ENCODE measurements at regions not wholly inside any gene's neighbourhood (a gene's known extent, or its start where the extent isn't known, plus 50 kb on each side); places are given as distances from the start of the nearest gene placed in this dataset.

GRCh38 chr6:113203715-113204110 lies 653.4 kb upstream of the MARCKS start:
- Histone ChIP-seq H3K4me3 (ENCODE audit: low read depth, low read length) (no peak overlapping the region), H3K27me3 (no peaks in the 10 kb centered on the region), H3K9me3 (no peaks in the 10 kb centered on the region), H3K36me3 (no peaks in the 10 kb centered on the region), H3K4me1 (no peaks in the 10 kb centered on the region)
- no peak for DNase-seq
- TF ChIP-seq, protein P1, sequence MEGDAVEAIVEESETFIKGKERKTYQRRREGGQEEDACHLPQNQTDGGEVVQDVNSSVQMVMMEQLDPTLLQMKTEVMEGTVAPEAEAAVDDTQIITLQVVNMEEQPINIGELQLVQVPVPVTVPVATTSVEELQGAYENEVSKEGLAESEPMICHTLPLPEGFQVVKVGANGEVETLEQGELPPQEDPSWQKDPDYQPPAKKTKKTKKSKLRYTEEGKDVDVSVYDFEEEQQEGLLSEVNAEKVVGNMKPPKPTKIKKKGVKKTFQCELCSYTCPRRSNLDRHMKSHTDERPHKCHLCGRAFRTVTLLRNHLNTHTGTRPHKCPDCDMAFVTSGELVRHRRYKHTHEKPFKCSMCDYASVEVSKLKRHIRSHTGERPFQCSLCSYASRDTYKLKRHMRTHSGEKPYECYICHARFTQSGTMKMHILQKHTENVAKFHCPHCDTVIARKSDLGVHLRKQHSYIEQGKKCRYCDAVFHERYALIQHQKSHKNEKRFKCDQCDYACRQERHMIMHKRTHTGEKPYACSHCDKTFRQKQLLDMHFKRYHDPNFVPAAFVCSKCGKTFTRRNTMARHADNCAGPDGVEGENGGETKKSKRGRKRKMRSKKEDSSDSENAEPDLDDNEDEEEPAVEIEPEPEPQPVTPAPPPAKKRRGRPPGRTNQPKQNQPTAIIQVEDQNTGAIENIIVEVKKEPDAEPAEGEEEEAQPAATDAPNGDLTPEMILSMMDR (IDR thresholded peaks at IDR 0.05; ENCODE audit: low read depth, low read length), result no peak

- no peak for DNase-seq
- TF ChIP-seq, protein P1 (IDR thresholded peaks at IDR 0.05; ENCODE audit: low read depth, low read length), result no peak
- H3K4me1 ChIP-seq, result no peaks in the 10 kb centered on the region
- no peaks in the 10 kb centered on the region for H3K9me3 ChIP-seq
- H3K36me3 ChIP-seq, result no peaks in the 10 kb centered on the region
- H3K27me3 ChIP-seq, result no peaks in the 10 kb centered on the region
- no peak overlapping the region for H3K4me3 ChIP-seq (ENCODE audit: low read depth, low read length)
Observed at GRCh38 chr6:113205553-113205952, 651.6 kb upstream of the MARCKS start.

GRCh38 chr6:113208726-113209125 lies 648.4 kb upstream of the MARCKS start:
- no peaks in the 10 kb centered on the region for H3K9me3 ChIP-seq
- H3K27me3 ChIP-seq, result no peaks in the 10 kb centered on the region
- TF ChIP-seq, protein P1 (IDR thresholded peaks at IDR 0.05; ENCODE audit: low read depth, low read length), result no peak
- H3K36me3 ChIP-seq, result no peaks in the 10 kb centered on the region
- H3K4me3 ChIP-seq (ENCODE audit: low read depth, low read length), result no peak overlapping the region
- no peak for DNase-seq
- no peaks in the 10 kb centered on the region for H3K4me1 ChIP-seq

DNA sequence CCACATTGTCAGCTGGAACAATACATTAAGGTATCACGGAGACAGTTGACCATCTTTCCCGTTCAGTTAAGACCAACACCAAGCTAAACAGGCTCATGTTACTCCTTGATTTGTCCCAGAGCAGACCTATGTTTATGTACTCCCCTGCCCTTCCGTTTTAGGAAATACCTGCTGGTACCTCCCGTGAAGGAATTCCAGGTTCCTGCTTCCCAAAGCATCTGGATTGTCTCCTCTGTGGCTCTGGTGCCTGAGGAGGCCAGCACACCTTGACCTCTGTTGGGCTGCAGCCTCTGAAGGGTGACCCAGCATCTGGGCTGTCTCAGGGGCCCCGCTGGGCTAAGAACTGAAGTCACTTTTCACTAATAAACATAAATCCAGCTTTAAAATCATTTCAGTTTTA lies 647.8 kb upstream of the MARCKS start:
- H3K9me3 ChIP-seq, result no peaks in the 10 kb centered on the region
- TF ChIP-seq, protein P1 (IDR thresholded peaks at IDR 0.05; ENCODE audit: low read depth, low read length), result no peak
- no peaks in the 10 kb centered on the region for H3K27me3 ChIP-seq
- H3K4me3 ChIP-seq (ENCODE audit: low read depth, low read length), result no peak overlapping the region
- no peaks in the 10 kb centered on the region for H3K36me3 ChIP-seq
- DNase-seq, result no peak
- H3K4me1 ChIP-seq, result no peaks in the 10 kb centered on the region

DNA sequence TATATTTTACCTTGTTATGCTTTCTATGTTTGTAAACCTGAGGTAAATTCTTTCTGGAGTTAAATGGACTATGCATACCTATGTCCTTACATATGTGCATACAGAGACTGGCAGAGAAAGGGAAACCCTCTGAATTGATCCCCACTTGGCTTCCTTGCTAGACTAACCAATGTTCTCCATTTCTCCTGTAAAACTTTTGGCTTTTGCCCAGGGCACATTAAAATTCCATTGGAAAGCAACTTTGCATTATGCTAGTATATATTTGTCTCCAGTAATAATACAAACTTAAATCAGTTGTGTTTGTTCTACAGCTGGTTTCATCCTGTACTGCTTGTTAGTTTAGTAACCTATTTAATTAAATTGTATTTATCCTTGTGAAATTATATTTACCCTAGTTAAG lies 646.0 kb upstream of the MARCKS start:
- H3K36me3 ChIP-seq, result no peaks in the 10 kb centered on the region
- no peak for DNase-seq
- no peak overlapping the region for H3K4me3 ChIP-seq (ENCODE audit: low read depth, low read length)
- TF ChIP-seq, protein P1 (IDR thresholded peaks at IDR 0.05; ENCODE audit: low read depth, low read length), result no peak
- H3K27me3 ChIP-seq, result no peaks in the 10 kb centered on the region
- no peaks in the 10 kb centered on the region for H3K4me1 ChIP-seq
- no peaks in the 10 kb centered on the region for H3K9me3 ChIP-seq

- TF ChIP-seq, protein P1 (IDR thresholded peaks at IDR 0.05; ENCODE audit: low read depth, low read length), result no peak
- no peaks in the 10 kb centered on the region for H3K9me3 ChIP-seq
- no peaks in the 10 kb centered on the region for H3K27me3 ChIP-seq
- no peaks in the 10 kb centered on the region for H3K36me3 ChIP-seq
- DNase-seq, result no peak
- H3K4me3 ChIP-seq (ENCODE audit: low read depth, low read length), result no peak overlapping the region
- H3K4me1 ChIP-seq, result no peaks in the 10 kb centered on the region
Observed at GRCh38 chr6:113219783-113220182, 637.4 kb upstream of the MARCKS start.
